Peyer's patch (tissue), 4 donors: ENCODE measurements at regions not wholly inside any gene's neighbourhood (a gene's known extent, or its start where the extent isn't known, plus 50 kb on each side); places are given as distances from the start of the nearest gene placed in this dataset.

Source experiments
- CTCF ChIP-seq, 6 experiments: fragments of 450-650 bp in 4 of 6; fragments of 200-600 bp in 2 of 6; sonication (generic) in 1 of 6; IDR thresholded peaks; one replicate each; pipeline ENCODE4 v1.5.1; 2017 to 2019; ENCODE audit warnings: antibody characterized with exemption in 6 of 6, mild to moderate bottlenecking in 3 of 6, moderate library complexity in 1 of 6
- POLR2A ChIP-seq, 2 donors: fragments of 450-650 bp; IDR thresholded peaks; one replicate each; pipeline ENCODE4 v1.5.1; 2017; ENCODE audit warnings: antibody characterized with exemption in 2 of 2, mild to moderate bottlenecking in 2 of 2, moderate library complexity in 2 of 2

- TF ChIP-seq CTCF (IDR thresholded peaks at IDR 0.05) (no peak), POLR2A (IDR thresholded peaks at IDR 0.05) (no peak)
These were observed 80.4 kb upstream of the NEUROD6 start for GRCh38 chr7:31420948-31421347.
